Hypothalamus (tissue), 51 donors: ENCODE measurements at regions not wholly inside any gene's neighbourhood (a gene's known extent, or its start where the extent isn't known, plus 50 kb on each side); places are given as distances from the start of the nearest gene placed in this dataset.
"Not testable (repeated sequence)": the region's sequence is repeated elsewhere in the genome, so short reads cannot be mapped to it uniquely, and the experiment has no call there.

ENCODE experiments used
- DNase-seq, 51 donors: peaks; one replicate each; lab custom pipeline; 2025; lab: John Stamatoyannopoulos, UW

GRCh38 chr6:20338156-20338555, 63.5 kb upstream of the E2F3 start:
- no peak for DNase-seq

- DNase-seq, result peak in 3 of 51 donors; percentile 2 to 17 (median 2)
Measured at GRCh38 chr6:20340068-20340848, 61.4 kb upstream of the E2F3 start.

- no peak for DNase-seq
Measured at GRCh38 chr6:20341096-20341495, 60.6 kb upstream of the E2F3 start.

DNA sequence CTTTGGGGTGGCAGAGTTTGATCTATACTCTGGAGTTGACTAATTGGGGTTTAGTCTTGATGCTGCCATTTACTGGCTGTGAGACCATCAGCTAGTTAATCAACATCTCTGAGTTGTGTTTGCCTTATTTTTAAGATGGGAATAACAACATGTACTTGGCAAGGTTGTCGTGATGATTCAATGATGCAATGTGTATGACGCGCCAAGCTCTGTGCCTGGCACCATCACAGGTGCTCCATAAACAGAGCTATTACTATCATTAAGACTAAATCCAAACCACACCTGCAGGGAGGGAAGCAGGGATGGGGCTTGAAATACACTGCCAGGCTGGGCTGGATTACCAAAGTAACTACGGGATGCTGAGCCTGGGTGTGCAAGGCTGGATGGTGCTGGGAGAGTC, 60.1 kb upstream of the E2F3 start:
- no peak for DNase-seq

GRCh38 chr6:20346948-20347347, 54.7 kb upstream of the E2F3 start:
- not testable (repeated sequence) for DNase-seq

DNA sequence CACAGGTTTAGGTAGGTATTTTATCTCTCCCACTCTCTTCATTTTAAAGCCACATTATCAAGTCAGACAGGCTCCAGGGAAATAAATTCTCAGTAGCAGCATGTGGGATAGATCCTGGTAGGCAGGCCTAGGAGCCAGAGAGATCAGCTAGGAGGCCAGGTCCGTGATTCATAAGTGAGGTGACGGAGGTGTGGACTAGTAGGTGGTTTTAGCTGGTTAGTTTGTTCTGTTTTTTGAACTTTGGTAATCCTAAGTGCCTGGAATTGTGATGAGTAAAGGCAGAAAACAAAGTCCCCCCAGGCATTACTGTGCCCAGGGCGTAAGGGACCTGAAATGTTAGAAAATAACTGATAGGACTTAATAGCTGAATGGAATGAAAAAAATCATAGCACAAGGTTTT, 53.6 kb upstream of the E2F3 start:
- DNase-seq, result no peak

DNA sequence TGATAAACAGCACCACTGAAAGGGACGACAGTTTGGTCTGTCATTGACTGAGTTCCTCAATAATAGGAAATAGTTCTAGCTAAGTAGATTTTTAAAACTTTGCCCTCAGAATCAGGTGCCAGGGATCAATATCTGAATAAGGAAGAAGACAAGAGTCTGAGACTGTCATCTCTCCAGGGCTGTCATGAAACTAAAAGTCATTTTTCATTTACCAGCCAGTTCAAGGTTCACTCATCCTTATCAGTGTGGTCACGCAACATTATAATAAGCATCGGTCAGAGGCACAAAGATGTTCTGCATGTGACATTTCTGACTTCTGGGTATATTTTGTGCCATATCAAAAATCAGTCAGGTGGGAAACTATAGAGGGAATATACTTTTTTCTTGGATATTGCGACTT, 52.5 kb upstream of the E2F3 start:
- no peak for DNase-seq

GRCh38 chr6:20350215-20350614, 51.5 kb upstream of the E2F3 start:
- DNase-seq, result no peak

DNA sequence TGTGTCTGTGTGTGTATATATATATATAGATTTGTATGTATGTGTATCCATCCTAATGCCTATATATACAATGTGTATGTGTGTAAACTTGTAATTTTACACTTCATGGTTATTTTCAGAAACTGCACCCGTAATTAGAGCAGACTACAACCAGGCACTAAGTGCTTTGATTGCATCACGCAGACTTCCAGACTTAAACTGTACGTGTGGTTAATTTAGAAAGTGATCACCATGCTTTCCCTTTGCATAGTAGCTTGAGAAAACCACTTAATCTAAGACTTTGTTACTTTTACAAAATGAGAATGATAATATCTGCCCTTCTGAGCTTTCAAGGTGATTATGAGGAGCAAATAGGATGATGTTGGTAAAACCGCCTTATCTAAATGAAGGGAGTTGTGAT, 50.1 kb upstream of the E2F3 start:
- no peak for DNase-seq
